Central memory CD8-positive, alpha-beta T cell (primary cell): ENCODE measurements at regions not wholly inside any gene's neighbourhood (a gene's known extent, or its start where the extent isn't known, plus 50 kb on each side); places are given as distances from the start of the nearest gene placed in this dataset.
"Not testable (repeated sequence)": the region's sequence is repeated elsewhere in the genome, so short reads cannot be mapped to it uniquely, and the experiment has no call there.

Source experiments
- ATAC-seq: fragments of 150-1000 bp; cut with Tn5 transposase; replicated peaks from 2 replicates; pipeline ENCODE4 v1.10.0; 2022; ENCODE audit warnings: mild to moderate bottlenecking, moderate FRiP score, moderate number of reproducible peaks; ENCODE audit not compliant: poor library complexity, severe bottlenecking; ENCODE audit errors: extremely low read depth
- DNase-seq, 2 donors: peaks; one replicate each; pipeline ENCODE4 v3.0.0; 2021; ENCODE audit warnings: low spot score in 2 of 2
- H3K27ac Mint-ChIP-seq: one replicate; pipeline ENCODE4 v1.8.0; 2022; ENCODE audit warnings: low read depth, mild to moderate bottlenecking, moderate library complexity, mixed read lengths
- H3K27me3 Mint-ChIP-seq: one replicate; pipeline ENCODE4 v1.8.0; 2022; ENCODE audit warnings: mixed read lengths
- H3K36me3 Mint-ChIP-seq: one replicate; pipeline ENCODE4 v1.8.0; 2022; ENCODE audit warnings: mild to moderate bottlenecking, moderate library complexity, mixed read lengths; ENCODE audit not compliant: insufficient read depth
- H3K4me1 Mint-ChIP-seq: one replicate; pipeline ENCODE4 v1.8.0; 2022; ENCODE audit warnings: mixed read lengths
- H3K4me3 Mint-ChIP-seq: one replicate; pipeline ENCODE4 v1.8.0; 2022; ENCODE audit warnings: mild to moderate bottlenecking, moderate library complexity, mixed read lengths
- H3K9me3 Mint-ChIP-seq: one replicate; pipeline ENCODE4 v1.8.0; 2022; ENCODE audit warnings: mixed read lengths

DNA sequence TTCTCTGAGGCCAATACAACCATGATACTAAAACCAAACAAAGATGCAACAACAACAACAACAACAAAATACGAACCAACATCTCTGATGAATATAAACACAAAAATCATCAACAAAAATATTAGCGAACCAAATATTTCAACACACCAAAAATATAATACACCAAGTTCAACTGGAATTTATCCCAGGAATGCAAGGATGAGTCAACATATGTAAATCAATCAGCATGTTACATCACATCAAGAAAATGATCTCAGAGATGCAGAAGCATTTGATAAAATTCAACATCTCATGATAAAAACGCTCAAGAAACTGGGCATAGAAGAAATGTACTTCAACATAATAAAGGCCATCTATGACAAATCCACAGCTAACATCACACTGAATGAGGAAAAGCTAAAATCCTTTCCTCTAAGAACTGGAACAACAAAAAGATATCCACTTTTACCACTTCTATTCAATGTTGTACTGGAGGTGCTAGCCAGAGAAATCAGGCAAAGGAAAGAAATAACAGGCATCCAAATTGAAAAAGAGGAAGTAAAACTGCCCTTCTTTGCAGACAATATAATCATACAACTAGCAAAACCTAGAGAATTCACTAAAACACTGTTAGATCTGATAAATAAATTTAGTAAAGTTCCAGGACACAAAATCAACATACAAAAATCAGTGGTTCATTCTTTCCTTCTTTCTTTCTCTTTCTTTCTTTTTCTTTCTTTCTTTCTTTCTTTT is 2448.7 kb upstream of the PCDH20 start:
- Mint-ChIP-seq H3K36me3 (no peaks in the 10 kb centered on the region), H3K4me3 (no peak overlapping the region), H3K9me3 (peaks cover 49% of the 10 kb centered on the region), H3K27ac (no peak overlapping the region), H3K27me3 (no peaks in the 10 kb centered on the region), H3K4me1 (no peaks in the 10 kb centered on the region)
- ATAC-seq (no peak), DNase-seq (no peak)

DNA sequence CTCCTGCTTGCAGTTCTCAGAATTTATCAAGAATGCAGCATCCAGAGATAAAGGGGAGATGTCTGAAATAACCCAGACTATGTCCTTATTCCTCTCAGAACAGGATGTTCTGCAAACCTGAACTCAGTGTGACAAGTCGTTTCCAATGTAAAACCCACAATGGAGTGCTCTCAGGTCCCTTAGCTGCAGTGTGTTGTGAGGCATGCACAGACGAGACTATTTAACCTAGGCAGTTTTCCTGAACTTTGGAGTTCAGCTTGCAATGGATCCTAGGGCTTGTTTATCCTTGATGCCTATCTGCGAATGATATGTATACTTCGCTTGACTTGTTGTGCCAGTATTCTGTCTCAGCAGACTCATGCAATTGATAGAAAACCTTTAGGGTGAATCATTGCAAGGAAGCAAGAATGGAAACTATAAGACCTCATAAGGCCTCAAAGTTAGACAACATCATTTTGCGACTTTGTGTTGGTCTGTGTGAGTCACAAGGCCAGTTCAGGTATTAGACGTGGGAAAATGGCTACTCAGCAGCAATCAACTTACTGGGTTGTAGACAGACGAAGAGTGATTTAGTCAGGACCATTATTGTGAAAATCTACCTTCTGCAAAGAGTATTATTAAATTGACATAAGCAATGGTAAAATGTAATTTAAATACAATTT is 2439.9 kb upstream of the PCDH20 start:
- no peak for DNase-seq
- Mint-ChIP-seq H3K9me3 (peaks cover 4% of the 10 kb centered on the region), H3K4me1 (no peaks in the 10 kb centered on the region), H3K27ac (no peak overlapping the region), H3K4me3 (no peak overlapping the region), H3K36me3 (no peaks in the 10 kb centered on the region), H3K27me3 (no peaks in the 10 kb centered on the region)
- ATAC-seq: no peak

DNA sequence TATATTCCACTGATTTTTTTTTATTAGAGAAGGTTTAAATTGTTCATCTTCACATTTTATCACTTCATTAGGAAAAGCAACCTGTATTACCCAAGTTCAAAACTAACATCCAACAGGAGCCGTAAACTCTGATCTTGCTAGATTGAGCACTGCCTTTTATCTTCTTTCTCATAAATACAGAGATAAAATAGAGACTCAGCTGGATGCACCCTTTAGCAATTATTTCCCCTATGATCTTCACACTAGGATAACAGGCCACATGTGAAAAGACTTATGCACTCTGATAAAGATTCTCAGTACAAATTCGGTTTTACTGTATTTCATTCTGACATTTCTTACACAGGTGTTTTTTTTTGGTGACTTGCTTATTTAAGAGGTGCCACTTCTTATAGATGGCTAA is 2438.2 kb upstream of the PCDH20 start:
- Mint-ChIP-seq H3K36me3 (no peaks in the 10 kb centered on the region), H3K9me3 (peaks cover 4% of the 10 kb centered on the region), H3K4me3 (no peak overlapping the region), H3K27me3 (no peaks in the 10 kb centered on the region), H3K27ac (no peak overlapping the region), H3K4me1 (no peaks in the 10 kb centered on the region)
- DNase-seq (no peak), ATAC-seq (no peak)

DNA sequence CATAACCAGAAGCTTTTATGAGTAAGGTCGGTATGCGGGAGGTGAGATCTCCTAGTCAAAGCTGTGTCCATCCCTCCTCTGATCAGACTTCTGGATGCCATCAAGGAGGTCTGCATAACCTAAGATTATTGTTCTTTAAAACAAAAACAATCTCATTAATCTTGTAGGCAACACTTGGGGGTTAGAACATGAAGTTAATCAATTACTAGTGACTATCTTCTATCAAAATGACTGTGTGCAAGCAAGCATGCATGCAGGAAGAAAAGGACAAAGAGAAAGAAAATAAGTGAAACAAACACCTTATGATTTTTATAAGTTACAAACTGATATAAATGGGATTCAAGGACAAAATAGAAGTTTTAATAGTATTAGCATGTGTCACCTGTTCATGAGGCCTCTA is 2435.9 kb upstream of the PCDH20 start:
- Mint-ChIP-seq H3K27ac (no peak overlapping the region), H3K9me3 (peaks cover 5% of the 10 kb centered on the region), H3K4me3 (no peak overlapping the region), H3K27me3 (no peaks in the 10 kb centered on the region), H3K36me3 (no peaks in the 10 kb centered on the region), H3K4me1 (no peaks in the 10 kb centered on the region)
- ATAC-seq (no peak), DNase-seq (no peak)

DNA sequence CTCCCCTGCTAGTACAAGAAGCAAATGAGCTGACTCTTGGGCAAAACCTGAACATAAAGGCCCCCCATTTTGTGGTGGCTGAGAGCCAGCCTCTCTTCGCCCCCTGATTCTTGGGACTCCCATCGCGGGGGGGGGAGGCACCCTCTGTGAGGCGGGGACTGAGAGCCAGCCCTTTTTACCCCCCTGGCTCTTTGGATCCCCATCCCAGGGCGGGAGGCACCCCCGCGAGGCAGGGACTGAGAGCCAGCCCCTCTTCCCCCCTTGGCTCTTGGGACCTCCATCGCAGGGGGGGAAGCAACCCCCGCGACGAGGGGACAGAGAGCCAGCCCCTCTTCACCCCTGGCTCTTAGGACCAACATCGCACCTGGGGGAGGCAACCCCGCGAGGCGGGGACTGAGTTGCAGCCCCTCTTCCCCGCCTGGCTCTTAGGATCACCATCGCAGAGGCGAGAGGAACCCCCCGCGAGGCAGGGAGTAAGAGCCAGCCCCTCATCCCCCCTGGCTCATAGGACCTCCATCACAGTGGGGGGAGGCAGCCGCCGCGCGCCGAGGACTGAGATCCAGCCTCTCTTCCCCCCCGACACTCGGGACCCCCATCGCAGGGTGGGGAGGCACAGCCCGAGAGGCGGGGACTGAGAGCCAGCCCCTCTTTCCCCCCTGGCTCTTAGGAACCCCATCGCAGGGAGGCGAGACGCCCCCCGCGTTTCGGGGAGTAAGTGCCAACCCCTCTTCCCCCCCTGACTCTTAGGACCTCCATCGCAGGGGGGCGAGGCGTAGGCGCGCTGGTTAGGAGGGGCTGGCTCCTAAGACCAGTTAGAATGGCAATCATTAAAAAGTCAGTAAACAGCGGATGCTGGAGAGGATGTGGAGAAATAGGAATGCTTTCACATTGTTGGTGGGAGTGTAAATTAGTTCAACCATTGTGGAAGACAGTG is 2428.4 kb upstream of the PCDH20 start:
- no peak for ATAC-seq
- no peaks in the 10 kb centered on the region for H3K27me3 Mint-ChIP-seq
- H3K36me3 Mint-ChIP-seq: no peaks in the 10 kb centered on the region
- H3K27ac Mint-ChIP-seq: no peak overlapping the region
- H3K4me3 Mint-ChIP-seq: no peak overlapping the region
- no peak for DNase-seq
- H3K4me1 Mint-ChIP-seq: no peaks in the 10 kb centered on the region
- H3K9me3 Mint-ChIP-seq: peaks cover 13% of the 10 kb centered on the region

DNA sequence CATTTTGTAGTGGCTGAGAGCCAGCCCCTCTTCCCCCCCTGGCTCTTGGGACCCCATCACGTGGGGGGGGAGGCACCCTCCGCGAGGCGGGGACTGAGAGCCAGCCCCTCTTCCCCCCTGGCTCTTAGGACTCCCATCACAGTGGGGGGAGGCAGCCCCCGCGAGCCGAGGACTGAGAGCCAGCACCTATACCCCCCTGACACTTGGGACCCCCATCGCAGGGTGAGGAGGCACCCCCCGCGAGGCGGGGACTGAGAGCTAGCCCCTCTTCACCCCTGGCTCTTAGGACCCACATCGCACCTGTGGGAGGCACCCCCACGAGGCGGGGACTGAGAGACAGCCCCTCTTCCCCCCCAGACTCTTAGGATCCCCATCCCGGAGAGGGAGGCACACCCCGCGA is 2426.5 kb upstream of the PCDH20 start:
- Mint-ChIP-seq H3K9me3 (peaks cover 13% of the 10 kb centered on the region), H3K27ac (no peak overlapping the region), H3K4me3 (no peak overlapping the region), H3K27me3 (no peaks in the 10 kb centered on the region), H3K36me3 (no peaks in the 10 kb centered on the region), H3K4me1 (no peaks in the 10 kb centered on the region)
- ATAC-seq (no peak), DNase-seq (no peak)

DNA sequence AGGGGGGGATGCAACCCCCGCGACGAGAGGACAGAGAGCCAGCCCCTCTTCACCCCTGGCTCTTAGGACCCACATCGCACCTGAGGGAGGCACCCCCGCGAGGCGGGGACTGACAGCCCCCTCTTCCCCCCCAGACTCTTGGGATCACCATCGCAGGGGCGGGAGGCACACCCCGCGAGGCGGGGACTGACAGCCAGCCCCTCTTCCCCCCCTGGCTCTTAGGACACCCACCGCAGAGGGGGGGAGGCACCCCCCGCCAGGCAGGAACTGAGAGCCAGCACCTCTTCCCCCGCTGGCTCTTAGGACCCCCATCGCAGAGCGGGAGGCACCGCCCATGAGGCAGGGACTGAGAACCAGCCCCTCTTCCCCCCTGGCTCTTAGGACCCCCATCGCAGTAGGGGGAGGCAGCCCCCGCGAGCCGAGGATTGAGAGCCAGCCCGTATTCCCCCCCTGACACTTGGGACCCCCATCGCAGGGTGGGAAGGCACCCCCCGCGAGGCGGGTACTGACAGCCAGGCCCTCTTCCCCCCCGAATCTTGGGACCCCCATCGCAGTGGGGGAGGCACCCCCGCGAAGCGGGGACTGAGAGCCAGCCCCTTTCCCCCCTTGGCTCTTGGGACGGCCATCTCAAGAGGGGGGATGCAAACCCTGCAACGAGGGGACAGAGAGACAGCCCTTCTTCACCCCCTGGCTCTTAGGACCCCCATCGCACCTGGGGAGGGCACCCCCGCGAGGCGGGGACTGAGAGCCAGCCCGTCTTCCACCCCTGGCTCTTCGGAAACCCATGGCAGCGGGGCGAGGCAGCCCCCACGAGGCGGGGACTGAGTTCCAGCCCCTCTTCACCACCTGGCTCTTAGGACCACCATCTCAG is 2425.1 kb upstream of the PCDH20 start:
- no peak for ATAC-seq
- Mint-ChIP-seq H3K4me3 (no peak overlapping the region), H3K27ac (no peak overlapping the region), H3K27me3 (no peaks in the 10 kb centered on the region), H3K36me3 (no peaks in the 10 kb centered on the region), H3K9me3 (peaks cover under 1% of the 10 kb centered on the region), H3K4me1 (no peaks in the 10 kb centered on the region)
- DNase-seq: no peak

DNA sequence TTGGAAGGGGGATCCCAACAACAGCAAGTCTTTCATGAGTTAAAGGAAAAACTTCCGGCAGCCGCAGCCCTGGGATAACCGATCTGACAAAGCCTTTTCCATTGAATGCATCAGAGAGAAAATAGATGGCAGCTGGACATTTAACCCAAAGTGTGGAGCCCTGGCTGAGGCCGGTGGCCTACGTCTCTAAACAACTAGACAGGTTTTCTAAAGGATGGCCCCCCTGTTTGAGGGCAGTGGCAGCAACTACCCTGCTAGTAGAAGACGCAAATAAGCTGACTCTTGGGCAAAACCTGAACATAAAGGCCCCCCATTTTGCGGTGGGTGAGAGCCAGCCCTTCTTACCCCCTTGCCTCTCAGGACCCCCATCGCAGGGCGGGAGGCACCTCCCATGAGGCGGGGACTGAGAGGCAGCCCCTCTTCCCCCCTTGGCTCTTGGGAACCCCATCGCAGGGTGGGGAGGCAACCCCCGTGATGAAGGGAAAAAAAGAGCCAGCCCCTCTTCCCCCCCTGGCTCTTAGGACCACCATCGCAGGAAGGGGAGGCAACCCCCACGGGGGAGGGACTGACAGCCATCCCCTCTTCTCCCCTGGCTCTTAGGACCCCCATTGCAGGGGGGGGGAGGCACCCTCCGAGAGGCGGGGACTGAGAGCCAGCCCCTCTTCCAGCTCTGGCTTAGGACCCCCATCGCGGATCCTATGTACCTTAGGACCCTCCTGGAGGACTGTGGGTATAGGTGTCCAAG is 2422.9 kb upstream of the PCDH20 start:
- DNase-seq: no peak
- no peak overlapping the region for H3K4me3 Mint-ChIP-seq
- H3K9me3 Mint-ChIP-seq: no peaks in the 10 kb centered on the region

DNA sequence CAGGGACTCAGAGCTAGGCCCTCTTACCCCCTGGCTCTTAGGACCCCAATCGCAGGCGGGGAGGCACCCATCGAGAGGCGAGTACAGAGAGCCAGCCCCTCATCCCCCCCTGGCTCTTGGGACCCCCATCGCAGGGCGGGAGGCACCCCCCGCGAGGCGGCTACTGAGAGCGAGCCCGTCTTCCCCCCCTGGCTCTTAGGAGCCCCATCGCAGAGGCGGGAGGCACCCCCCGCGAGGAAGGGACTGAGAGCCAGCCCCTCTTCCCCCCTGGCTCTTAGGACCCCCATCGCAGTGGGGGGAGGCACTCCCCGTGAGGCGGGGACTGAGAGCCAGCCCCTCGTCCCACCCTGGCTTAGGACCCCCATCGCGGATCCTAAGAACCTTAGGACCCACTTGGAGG is 2422.1 kb upstream of the PCDH20 start:
- ATAC-seq, H3K27me3 Mint-ChIP-seq, H3K4me1 Mint-ChIP-seq, H3K9me3 Mint-ChIP-seq, DNase-seq, H3K27ac Mint-ChIP-seq, H3K36me3 Mint-ChIP-seq, H3K4me3 Mint-ChIP-seq: not testable (repeated sequence)

More for the DNA sequence above, 2422.9 kb upstream of the PCDH20 start:
- H3K4me1 Mint-ChIP-seq: no peaks in the 10 kb centered on the region
- no peak for ATAC-seq
- H3K27ac Mint-ChIP-seq: no peak overlapping the region
- no peaks in the 10 kb centered on the region for H3K36me3 Mint-ChIP-seq
- H3K27me3 Mint-ChIP-seq: no peaks in the 10 kb centered on the region

DNA sequence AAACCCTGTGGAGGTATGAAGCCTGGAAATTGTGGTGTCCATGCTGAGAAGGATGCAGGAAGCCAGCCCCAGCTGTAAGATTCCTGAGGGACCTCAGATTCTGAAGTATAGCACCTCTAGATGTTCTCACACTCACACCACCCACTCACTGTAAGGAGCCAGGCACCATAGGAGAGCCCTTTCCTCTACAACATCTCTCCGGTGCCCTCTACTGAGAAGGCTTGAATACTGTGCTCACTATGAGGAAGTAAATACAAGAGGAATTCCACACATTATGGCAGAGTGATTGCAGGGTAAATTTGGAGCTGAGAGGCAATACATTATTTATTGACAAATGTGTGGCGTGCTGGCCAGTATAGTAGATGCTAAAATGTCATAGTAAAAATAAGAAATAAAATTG is 2414.0 kb upstream of the PCDH20 start:
- not testable (repeated sequence) for H3K27ac Mint-ChIP-seq, H3K9me3 Mint-ChIP-seq, DNase-seq, H3K27me3 Mint-ChIP-seq, ATAC-seq, H3K4me3 Mint-ChIP-seq, H3K4me1 Mint-ChIP-seq, H3K36me3 Mint-ChIP-seq

DNA sequence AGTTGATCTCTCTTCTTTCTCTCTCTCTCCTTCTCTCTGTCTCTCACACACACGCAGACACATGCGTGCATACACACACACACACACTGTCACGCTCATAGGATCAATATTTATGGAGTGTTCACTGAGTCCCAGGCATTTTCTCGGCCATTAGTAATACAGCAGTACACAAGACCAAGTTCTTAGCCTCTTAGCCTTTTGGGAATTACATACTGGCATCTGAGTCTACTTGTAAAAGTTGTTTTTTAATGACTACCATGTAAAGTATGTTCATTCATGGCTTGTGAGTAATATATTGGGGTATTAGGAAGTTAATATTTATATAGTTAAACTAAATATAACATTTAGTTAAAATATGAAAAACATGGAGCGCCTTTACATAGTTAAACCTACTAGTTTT is 2406.1 kb upstream of the PCDH20 start:
- not testable (repeated sequence) for H3K36me3 Mint-ChIP-seq, H3K27ac Mint-ChIP-seq, DNase-seq, H3K9me3 Mint-ChIP-seq, ATAC-seq, H3K27me3 Mint-ChIP-seq, H3K4me1 Mint-ChIP-seq, H3K4me3 Mint-ChIP-seq
